HEK293 (cell line): ENCODE measurements at regions not wholly inside any gene's neighbourhood (a gene's known extent, or its start where the extent isn't known, plus 50 kb on each side); places are given as distances from the start of the nearest gene placed in this dataset.

ENCODE experiments used
- RBAK ChIP-seq: fragments of 450-650 bp; formaldehyde crosslinking; IDR thresholded peaks from 2 replicates; pipeline ENCODE4 v1.5.1; 2016; ENCODE audit warnings: missing biosample characterization, missing genetic modification characterization
- SP2 ChIP-seq: fragments of 450-650 bp; formaldehyde crosslinking; IDR thresholded peaks from 2 replicates; pipeline ENCODE4 v1.5.1; 2016; ENCODE audit warnings: missing biosample characterization, missing genetic modification characterization
- ZBTB17 ChIP-seq: fragments of 450-650 bp; formaldehyde crosslinking; IDR thresholded peaks from 2 replicates; pipeline ENCODE4 v1.5.1; 2016; ENCODE audit warnings: missing biosample characterization, missing genetic modification characterization
- ZFP69B ChIP-seq: fragments of 450-650 bp; formaldehyde crosslinking; IDR thresholded peaks from 2 replicates; pipeline ENCODE4 v1.5.1; 2016; ENCODE audit warnings: missing biosample characterization, missing genetic modification characterization
- ZNF140 ChIP-seq: fragments of 450-650 bp; formaldehyde crosslinking; IDR thresholded peaks from 2 replicates; pipeline ENCODE4 v1.5.1; 2016; ENCODE audit warnings: missing biosample characterization, missing genetic modification characterization
- ZNF221 ChIP-seq: fragments of 450-650 bp; formaldehyde crosslinking; IDR thresholded peaks from 2 replicates; pipeline ENCODE4 v1.5.1; 2017; ENCODE audit warnings: missing biosample characterization, missing genetic modification characterization, borderline replicate concordance
- ZNF248 ChIP-seq: fragments of 450-650 bp; formaldehyde crosslinking; IDR thresholded peaks from 2 replicates; pipeline ENCODE4 v1.5.1; 2017; ENCODE audit warnings: missing biosample characterization, missing genetic modification characterization
- ZNF274 ChIP-seq, 2 experiments: fragments of 200-500 bp in 1 of 2; fragments of 450-650 bp in 1 of 2; sonication (Bioruptor generic) in 1 of 2; formaldehyde crosslinking in 1 of 2; IDR thresholded peaks; 2 replicates each; pipeline versions ENCODE4 v1.5.1 to v1.6.1; 2014 to 2016; ENCODE audit warnings: borderline replicate concordance in 1 of 2, inconsistent platforms in 1 of 2, low read length in 1 of 2, missing biosample characterization in 1 of 2, missing genetic modification characterization in 1 of 2
- ZNF311 ChIP-seq: fragments of 450-650 bp; formaldehyde crosslinking; IDR thresholded peaks from 2 replicates; pipeline ENCODE4 v1.5.1; 2017; ENCODE audit warnings: missing biosample characterization, missing genetic modification characterization, borderline replicate concordance
- ZNF335 ChIP-seq: fragments of 450-650 bp; formaldehyde crosslinking; conservative IDR thresholded peaks from 2 replicates; pipeline ENCODE4 v1.5.1; 2016; ENCODE audit warnings: missing biosample characterization, missing genetic modification characterization
- ZNF514 ChIP-seq: fragments of 450-650 bp; formaldehyde crosslinking; IDR thresholded peaks from 2 replicates; pipeline ENCODE4 v1.5.1; 2016; ENCODE audit warnings: missing biosample characterization, missing genetic modification characterization
- ZNF530 ChIP-seq: fragments of 450-650 bp; formaldehyde crosslinking; IDR thresholded peaks from 2 replicates; pipeline ENCODE4 v1.5.1; 2016; ENCODE audit warnings: low read depth, missing biosample characterization, missing genetic modification characterization
- ZSCAN30 ChIP-seq: fragments of 450-650 bp; IDR thresholded peaks from 2 replicates; pipeline ENCODE4 v1.5.1; 2018; ENCODE audit warnings: missing biosample characterization, mild to moderate bottlenecking, missing genetic modification characterization, moderate library complexity
- TF ChIP-seq, protein P1 (sequence below): fragments of 450-650 bp; formaldehyde crosslinking; IDR thresholded peaks from 2 replicates; pipeline ENCODE4 v1.5.1; 2016; ENCODE audit warnings: missing biosample characterization, missing genetic modification characterization

DNA sequence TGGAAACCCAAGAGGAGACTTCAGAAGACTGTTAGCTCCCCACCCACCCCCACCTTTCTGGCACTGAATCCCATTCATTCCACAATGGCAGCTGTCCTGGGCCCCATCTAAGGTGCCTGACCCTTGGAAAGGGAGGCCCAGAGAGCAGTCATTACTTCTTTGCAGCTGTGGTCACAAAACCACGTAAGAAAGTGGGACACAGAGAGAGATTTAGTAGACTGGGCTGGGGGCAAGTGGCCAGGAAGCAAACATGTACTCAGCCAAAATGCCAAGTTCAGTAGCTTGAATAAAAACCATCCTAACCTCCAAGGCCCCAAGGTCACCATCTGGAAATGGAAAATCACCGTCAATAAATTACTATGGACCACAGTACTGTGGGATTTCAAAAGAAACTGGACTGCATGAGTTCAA is 381.4 kb downstream of the TNS1 start:
- TF ChIP-seq ZNF221 (tag by site-specific recombination) (no peak), ZSCAN30 (no peak), ZNF140 (no peak), ZNF274 (IDR thresholded peaks at IDR 0.05; ENCODE audit: low read length) (no peak), ZNF274 (tag by site-specific recombination; IDR thresholded peaks at IDR 0.05; ENCODE audit: borderline replicate concordance) (no peak), ZFP69B (tag by site-specific recombination) (no peak), ZNF530 (tag by site-specific recombination) (no peak), SP2 (tag by site-specific recombination) (no peak), ZBTB17 (tag by site-specific recombination) (no peak), ZNF514 (tag by site-specific recombination) (no peak), ZNF335 (tag by site-specific recombination) (no peak), ZNF248 (tag by site-specific recombination) (no peak), ZNF311 (tag by site-specific recombination) (no peak), RBAK (tag by site-specific recombination) (no peak)
- TF ChIP-seq, protein P1, sequence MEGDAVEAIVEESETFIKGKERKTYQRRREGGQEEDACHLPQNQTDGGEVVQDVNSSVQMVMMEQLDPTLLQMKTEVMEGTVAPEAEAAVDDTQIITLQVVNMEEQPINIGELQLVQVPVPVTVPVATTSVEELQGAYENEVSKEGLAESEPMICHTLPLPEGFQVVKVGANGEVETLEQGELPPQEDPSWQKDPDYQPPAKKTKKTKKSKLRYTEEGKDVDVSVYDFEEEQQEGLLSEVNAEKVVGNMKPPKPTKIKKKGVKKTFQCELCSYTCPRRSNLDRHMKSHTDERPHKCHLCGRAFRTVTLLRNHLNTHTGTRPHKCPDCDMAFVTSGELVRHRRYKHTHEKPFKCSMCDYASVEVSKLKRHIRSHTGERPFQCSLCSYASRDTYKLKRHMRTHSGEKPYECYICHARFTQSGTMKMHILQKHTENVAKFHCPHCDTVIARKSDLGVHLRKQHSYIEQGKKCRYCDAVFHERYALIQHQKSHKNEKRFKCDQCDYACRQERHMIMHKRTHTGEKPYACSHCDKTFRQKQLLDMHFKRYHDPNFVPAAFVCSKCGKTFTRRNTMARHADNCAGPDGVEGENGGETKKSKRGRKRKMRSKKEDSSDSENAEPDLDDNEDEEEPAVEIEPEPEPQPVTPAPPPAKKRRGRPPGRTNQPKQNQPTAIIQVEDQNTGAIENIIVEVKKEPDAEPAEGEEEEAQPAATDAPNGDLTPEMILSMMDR (tag by site-specific recombination), result no peak
